ENCODE measurements at regions not wholly inside any gene's neighbourhood (a gene's known extent, or its start where the extent isn't known, plus 50 kb on each side); places are given as distances from the start of the nearest gene placed in this dataset.

GRCh38 chrX:144295921-144296320 lies 412.1 kb downstream of the UBE2NL start:
- TF ChIP-seq EP300 (IDR thresholded peaks at IDR 0.05; ENCODE audit: borderline replicate concordance in 1 of 2, control insufficient read depth in 1 of 2, low read depth in 2 of 2, low read length in 2 of 2), result no peak
- TF ChIP-seq, protein P1, sequence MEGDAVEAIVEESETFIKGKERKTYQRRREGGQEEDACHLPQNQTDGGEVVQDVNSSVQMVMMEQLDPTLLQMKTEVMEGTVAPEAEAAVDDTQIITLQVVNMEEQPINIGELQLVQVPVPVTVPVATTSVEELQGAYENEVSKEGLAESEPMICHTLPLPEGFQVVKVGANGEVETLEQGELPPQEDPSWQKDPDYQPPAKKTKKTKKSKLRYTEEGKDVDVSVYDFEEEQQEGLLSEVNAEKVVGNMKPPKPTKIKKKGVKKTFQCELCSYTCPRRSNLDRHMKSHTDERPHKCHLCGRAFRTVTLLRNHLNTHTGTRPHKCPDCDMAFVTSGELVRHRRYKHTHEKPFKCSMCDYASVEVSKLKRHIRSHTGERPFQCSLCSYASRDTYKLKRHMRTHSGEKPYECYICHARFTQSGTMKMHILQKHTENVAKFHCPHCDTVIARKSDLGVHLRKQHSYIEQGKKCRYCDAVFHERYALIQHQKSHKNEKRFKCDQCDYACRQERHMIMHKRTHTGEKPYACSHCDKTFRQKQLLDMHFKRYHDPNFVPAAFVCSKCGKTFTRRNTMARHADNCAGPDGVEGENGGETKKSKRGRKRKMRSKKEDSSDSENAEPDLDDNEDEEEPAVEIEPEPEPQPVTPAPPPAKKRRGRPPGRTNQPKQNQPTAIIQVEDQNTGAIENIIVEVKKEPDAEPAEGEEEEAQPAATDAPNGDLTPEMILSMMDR (IDR thresholded peaks at IDR 0.05 in 2 of 3, conservative IDR thresholded peaks at IDR 0.05 in 1 of 3; ENCODE audit: control insufficient read depth in 2 of 3, extremely low read depth in 1 of 3, insufficient read depth in 1 of 3, low read depth in 3 of 3, low read length in 3 of 3), result no peak
- no peak for TF ChIP-seq CREM (IDR thresholded peaks at IDR 0.05; ENCODE audit: low read depth)
